ENCODE measurements at regions not wholly inside any gene's neighbourhood (a gene's known extent, or its start where the extent isn't known, plus 50 kb on each side); places are given as distances from the start of the nearest gene placed in this dataset.
"Not testable (repeated sequence)": the region's sequence is repeated elsewhere in the genome, so short reads cannot be mapped to it uniquely, and the experiment has no call there.

GRCh38 chr9:11141357-11141756 is 528.6 kb upstream of the PTPRD start:
- DNase-seq (ENCODE audit: low spot score): no peak
- no peak for FAIRE-seq

- DNase-seq (ENCODE audit: low spot score): no peak
- no peak for FAIRE-seq
Measured at GRCh38 chr9:11142965-11143738, 530.4 kb upstream of the PTPRD start.

DNA sequence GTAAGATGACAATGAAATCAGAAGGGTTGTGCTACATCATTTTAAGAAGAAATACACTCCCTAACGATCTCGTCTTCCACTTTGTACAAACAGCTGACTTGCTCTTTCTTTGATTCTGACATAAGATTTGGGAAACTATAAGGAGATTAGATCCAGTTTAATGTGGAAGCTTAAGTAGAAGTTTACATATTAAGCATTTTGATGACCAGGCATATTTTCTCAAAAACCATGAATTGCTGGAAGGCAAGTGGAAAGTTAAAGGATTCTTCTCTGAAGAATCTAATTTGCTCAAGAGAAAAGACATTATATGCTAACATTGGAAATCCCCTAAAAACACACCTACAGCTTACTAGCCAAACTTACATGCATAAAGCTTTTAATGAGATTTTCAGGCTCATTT is 531.9 kb upstream of the PTPRD start:
- DNase-seq (ENCODE audit: low spot score): no peak
- FAIRE-seq: no peak

- no peak for DNase-seq (ENCODE audit: low spot score)
- FAIRE-seq: no peak
Measured at GRCh38 chr9:11148189-11148588, 535.4 kb upstream of the PTPRD start.

DNA sequence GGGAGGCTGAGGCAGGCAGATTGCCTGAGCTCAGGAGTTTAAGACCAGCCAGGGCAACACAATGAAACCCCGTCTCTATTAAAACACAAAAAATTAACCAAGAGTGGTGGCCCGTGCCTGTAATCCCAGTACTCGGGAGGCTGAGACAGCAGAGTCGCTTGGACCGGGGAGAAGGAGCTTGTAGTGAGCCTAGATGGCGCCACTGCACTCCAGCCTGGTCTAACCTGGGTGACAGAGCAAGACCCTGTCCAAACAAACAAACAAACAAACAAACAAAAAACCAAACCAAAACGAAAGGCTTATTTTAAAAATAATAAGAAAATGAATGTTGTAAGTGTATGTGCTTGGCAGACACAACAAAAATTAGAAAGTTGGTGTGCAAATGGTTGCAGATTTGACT is 536.3 kb upstream of the PTPRD start:
- FAIRE-seq (no peak), DNase-seq (ENCODE audit: low spot score) (no peak)

GRCh38 chr9:11158063-11158462 is 545.3 kb upstream of the PTPRD start:
- DNase-seq (ENCODE audit: low spot score): no peak
- no peak for FAIRE-seq

- FAIRE-seq (no peak), DNase-seq (ENCODE audit: low spot score) (no peak)
Measured at GRCh38 chr9:11158676-11159075, 545.9 kb upstream of the PTPRD start.

DNA sequence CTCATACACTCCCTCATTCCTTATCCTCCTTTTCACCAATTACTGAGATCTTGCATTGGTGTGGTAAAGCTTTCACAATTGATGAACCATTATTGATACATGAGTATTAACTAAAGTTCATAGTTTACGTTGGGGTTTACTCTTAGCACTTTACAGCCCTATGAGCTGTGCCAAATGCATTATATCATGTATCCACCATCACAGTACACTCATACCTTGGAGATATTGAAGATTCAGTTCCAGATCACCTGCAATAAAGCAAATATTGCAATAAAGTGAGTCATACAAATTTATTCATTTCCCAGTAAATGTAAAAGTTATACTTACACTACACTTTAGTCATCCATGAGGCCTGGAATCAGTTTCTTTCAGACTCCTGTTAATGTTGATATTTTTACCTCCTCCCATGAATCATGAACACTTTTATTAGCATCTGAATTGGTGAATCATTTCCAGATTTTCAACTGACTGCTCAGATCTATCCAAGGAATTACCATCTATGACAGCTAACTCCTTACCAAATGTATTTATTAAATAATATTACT is 546.6 kb upstream of the PTPRD start:
- DNase-seq (ENCODE audit: low spot score): no peak
- FAIRE-seq: no peak

GRCh38 chr9:11163843-11164242 is 551.0 kb upstream of the PTPRD start:
- FAIRE-seq (no peak), DNase-seq (ENCODE audit: low spot score) (no peak)

DNA sequence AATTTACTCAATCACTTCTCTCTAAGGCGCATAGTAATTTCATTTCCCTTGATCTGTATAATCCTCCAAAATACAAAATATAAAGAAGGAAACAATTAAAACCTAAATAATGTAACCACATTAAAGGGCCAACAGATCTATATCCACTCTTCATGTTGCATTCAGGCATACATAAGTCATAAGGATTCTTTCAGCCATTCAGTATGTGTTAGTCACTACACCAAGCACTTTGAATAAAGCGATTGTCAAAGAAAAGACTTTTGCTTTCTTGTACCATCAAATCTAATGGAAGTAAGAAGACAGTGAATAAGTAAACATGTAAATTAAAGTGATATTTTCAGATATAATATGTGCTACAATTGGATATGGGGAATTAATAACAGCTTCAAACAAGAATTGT is 569.2 kb upstream of the PTPRD start:
- FAIRE-seq: no peak

DNA sequence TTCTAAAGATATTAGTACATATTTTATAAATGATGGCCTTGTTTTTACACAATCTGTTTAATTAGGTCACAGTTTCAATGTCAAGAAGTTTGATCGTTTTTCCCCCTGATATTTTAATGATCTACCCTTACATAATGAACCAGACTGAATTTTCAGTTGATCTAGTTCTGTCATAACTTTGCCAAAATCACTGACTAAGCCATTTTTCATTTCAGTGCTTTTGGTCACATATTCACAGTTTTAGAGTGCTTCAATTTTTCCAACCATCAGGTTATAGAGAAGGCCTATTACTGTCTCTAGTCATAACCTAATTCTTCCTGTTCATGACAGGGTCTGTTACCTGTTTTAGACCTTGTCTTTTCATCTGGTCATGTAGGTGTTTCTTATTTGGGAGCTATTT is 577.9 kb upstream of the PTPRD start:
- FAIRE-seq (no peak), DNase-seq (ENCODE audit: low spot score) (no peak)

More for the DNA sequence above, 569.2 kb upstream of the PTPRD start:
- no peak for DNase-seq (ENCODE audit: low spot score)

DNA sequence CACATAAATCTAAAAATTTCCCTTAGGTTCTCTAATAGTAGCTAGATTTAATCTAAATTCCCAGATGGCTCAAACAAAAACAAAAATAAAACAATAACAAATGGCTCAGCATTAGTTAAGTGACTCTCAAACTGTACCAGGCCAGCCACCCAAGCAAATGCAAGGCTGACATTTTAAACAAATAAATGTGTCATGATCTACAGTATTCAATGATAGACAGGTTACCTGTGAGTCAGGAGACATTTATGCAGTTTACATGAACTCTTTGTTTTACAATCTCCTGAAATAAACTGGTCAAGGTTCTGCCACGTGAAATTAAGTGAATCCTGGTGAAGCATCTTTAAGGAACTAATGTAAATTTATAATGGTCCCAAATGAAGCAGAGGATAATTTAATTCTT is 580.2 kb upstream of the PTPRD start:
- FAIRE-seq (no peak), DNase-seq (ENCODE audit: low spot score) (no peak)

GRCh38 chr9:11194246-11194645 is 581.4 kb upstream of the PTPRD start:
- no peak for DNase-seq (ENCODE audit: low spot score)
- FAIRE-seq: no peak

DNA sequence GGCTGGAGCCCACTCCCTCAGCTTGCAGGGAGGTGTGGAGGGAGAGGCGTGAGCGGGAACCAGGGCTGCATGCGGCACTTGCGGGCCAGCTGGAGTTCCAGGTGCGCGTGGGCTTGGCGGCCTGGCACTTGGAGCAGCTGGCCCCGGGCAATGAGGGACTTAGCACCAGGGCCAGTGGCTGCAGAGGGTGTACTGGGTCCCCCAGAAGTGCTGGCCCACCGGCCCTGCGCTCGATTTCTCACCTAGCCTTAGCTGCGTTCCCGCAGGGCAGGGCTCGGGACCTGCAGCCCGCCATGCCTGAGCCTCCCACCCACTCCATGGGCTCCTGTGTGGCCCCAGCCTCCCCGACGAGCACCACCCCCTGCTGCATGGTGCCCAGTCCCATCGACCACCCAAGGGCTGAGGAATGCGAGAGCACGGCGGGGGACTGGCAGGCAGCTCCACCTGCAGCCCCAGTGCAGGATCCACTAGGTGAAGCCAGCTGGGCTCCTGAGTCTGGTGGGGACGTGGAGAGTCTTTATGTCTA is 584.1 kb upstream of the PTPRD start:
- not testable (repeated sequence) for FAIRE-seq; DNase-seq (ENCODE audit: low spot score)

- DNase-seq (ENCODE audit: low spot score): no peak
- no peak for FAIRE-seq
Measured at GRCh38 chr9:11199335-11199734, 586.5 kb upstream of the PTPRD start.

DNA sequence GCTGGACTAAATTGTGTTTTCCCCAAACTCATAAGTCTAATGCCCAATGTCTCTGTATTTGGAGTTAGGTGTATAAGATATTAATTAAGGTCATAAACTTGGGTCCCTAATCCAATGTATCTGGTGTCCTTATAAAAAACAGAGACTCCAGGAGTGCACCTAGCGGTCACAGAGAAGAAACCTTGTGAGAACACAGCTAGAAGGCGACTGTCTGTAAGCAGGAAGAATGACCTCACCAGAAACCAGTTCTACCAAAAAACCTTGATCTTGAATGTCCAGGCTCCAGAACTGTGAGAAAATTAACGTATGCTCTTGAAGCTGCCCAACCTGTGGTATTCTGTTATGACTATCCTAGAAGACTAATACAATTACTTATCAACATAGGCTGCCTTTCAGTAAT is 591.7 kb upstream of the PTPRD start:
- no peak for FAIRE-seq
- no peak for DNase-seq (ENCODE audit: low spot score)

- DNase-seq (ENCODE audit: low spot score) (no peak), FAIRE-seq (no peak)
Measured at GRCh38 chr9:11206925-11207324, 594.1 kb upstream of the PTPRD start.

- no peak for DNase-seq (ENCODE audit: low spot score)
- no peak for FAIRE-seq
Measured at GRCh38 chr9:11233696-11234095, 620.9 kb upstream of the PTPRD start.

GRCh38 chr9:11235061-11235460 is 622.3 kb upstream of the PTPRD start:
- DNase-seq (ENCODE audit: low spot score): no peak
- no peak for FAIRE-seq

DNA sequence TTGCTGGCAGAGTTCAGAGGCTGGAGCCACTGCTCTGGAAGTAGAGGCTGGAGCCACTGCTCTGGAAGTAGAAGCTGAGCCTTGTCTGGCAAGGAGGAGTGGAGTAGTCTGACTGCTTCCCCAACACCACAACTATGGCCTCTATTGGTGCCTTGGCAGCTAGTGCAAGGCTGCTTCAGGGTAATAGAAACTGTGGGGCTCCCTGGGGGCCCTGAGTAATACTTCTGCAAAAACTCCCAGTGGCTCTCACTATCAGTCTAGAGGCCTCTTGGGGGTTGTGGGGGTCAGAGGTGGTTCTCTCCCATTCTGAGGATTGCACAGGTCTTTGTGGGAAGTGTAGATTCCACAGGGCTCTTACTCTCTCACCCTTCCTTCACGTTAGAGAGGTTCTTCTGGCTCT is 629.0 kb upstream of the PTPRD start:
- no peak for FAIRE-seq
- DNase-seq (ENCODE audit: low spot score): no peak

- FAIRE-seq (no peak), DNase-seq (ENCODE audit: low spot score) (no peak)
Measured at GRCh38 chr9:11257992-11258391, 645.2 kb upstream of the PTPRD start.

GRCh38 chr9:11269036-11269435 is 656.2 kb upstream of the PTPRD start:
- peak; percentile 1 for DNase-seq (ENCODE audit: low spot score)
- FAIRE-seq: no peak

DNA sequence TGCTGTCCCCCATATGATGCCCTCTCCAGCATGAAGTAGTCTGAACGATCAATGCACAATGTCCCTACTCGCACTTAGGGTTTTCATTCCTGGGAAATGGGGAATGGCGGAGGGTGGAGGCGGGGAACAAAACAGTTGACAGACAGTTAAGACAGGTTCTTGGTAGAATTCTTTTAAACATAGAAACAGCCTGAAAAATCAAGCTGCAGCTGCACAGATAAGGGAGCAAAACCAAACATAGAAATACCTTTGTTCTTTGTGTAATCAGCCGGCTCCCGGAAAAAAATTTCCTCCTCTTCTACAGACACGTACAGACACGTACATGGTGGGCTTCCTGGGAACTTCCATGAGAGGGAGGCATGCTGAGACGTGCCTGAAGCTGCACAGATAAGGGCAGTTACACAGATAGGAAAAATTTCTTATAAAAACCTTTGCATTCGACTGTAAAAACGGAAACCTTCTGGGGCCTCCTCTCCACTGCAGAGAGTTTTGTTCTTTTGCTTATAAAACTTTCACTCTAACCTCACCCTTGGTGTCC is 662.4 kb upstream of the PTPRD start:
- FAIRE-seq (no peak), DNase-seq (ENCODE audit: low spot score) (no peak)
